Breast epithelium (tissue), 3 donors: ENCODE measurements at regions not wholly inside any gene's neighbourhood (a gene's known extent, or its start where the extent isn't known, plus 50 kb on each side); places are given as distances from the start of the nearest gene placed in this dataset.

Experiments used
- POLR2A ChIP-seq: fragments of 450-650 bp; IDR thresholded peaks from one replicate; pipeline ENCODE4 v1.6.1; 2016; ENCODE audit warnings: antibody characterized with exemption, mild to moderate bottlenecking, moderate library complexity
- TF ChIP-seq, protein P1 (sequence below), 3 donors: fragments of 450-650 bp; IDR thresholded peaks; one replicate each; pipeline ENCODE4 v1.5.1; 2016 to 2017; ENCODE audit warnings: antibody characterized with exemption in 3 of 3, mild to moderate bottlenecking in 3 of 3, moderate library complexity in 3 of 3

DNA sequence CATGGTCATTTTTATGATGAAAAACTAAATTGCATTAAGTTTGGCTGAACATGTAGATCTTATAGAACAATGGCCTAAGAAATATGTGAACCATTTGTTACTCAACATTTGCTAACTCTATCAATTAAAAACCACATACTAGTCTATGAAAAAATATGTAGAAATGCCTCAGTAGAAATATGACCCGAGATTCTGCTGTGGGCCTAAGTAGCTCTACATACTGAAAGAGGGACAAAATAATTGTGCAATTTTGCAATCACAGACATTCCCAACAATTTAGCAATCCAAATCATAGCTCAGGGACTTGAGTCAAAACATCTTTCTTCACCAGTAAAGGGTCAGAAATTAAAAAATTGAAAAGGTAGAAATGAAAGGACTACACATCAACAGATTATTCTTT lies 619.0 kb downstream of the FRK start:
- TF ChIP-seq, protein P1, sequence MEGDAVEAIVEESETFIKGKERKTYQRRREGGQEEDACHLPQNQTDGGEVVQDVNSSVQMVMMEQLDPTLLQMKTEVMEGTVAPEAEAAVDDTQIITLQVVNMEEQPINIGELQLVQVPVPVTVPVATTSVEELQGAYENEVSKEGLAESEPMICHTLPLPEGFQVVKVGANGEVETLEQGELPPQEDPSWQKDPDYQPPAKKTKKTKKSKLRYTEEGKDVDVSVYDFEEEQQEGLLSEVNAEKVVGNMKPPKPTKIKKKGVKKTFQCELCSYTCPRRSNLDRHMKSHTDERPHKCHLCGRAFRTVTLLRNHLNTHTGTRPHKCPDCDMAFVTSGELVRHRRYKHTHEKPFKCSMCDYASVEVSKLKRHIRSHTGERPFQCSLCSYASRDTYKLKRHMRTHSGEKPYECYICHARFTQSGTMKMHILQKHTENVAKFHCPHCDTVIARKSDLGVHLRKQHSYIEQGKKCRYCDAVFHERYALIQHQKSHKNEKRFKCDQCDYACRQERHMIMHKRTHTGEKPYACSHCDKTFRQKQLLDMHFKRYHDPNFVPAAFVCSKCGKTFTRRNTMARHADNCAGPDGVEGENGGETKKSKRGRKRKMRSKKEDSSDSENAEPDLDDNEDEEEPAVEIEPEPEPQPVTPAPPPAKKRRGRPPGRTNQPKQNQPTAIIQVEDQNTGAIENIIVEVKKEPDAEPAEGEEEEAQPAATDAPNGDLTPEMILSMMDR (IDR thresholded peaks at IDR 0.05), result no peak
- TF ChIP-seq POLR2A, result no peak
